Mesenchymal stem cell (in vitro differentiated cells and primary cell): ENCODE measurements at regions not wholly inside any gene's neighbourhood (a gene's known extent, or its start where the extent isn't known, plus 50 kb on each side); places are given as distances from the start of the nearest gene placed in this dataset.

Source experiments
- DNase-seq: peaks from one replicate; pipeline ENCODE4 v3.0.0-alpha.2; 2013
- H2AFZ ChIP-seq: one replicate; pipeline ENCODE4 v1.6.1; 2013; ENCODE audit warnings: low read depth, mild to moderate bottlenecking, control low read depth, inconsistent platforms, low read length, moderate library complexity
- H2AK5ac ChIP-seq: 2 replicates; pipeline ENCODE4 v1.6.1; 2013; ENCODE audit warnings: low read length, moderate library complexity, mild to moderate bottlenecking, inconsistent platforms; ENCODE audit not compliant: severe bottlenecking
- H2BK120ac ChIP-seq: one replicate; pipeline ENCODE4 v1.6.1; 2013; ENCODE audit warnings: low read depth, mild to moderate bottlenecking, inconsistent platforms, low read length, moderate library complexity
- H2BK12ac ChIP-seq, 2 experiments: one replicate each; pipeline ENCODE4 v1.6.1; 2013; ENCODE audit warnings: inconsistent platforms in 2 of 2, low read length in 2 of 2, mild to moderate bottlenecking in 2 of 2, moderate library complexity in 2 of 2, control low read depth in 1 of 2
- H2BK15ac ChIP-seq: one replicate; pipeline ENCODE4 v1.6.1; 2013; ENCODE audit warnings: mild to moderate bottlenecking, low read depth, inconsistent platforms; ENCODE audit not compliant: poor library complexity, severe bottlenecking
- H2BK5ac ChIP-seq: 2 replicates; pipeline ENCODE4 v1.6.1; 2013; ENCODE audit warnings: low read depth, mild to moderate bottlenecking, low read length, control low read depth, inconsistent platforms; ENCODE audit not compliant: poor library complexity, severe bottlenecking
- H3K14ac ChIP-seq, 2 experiments: one replicate each; pipeline ENCODE4 v1.6.1; 2013; ENCODE audit warnings: inconsistent platforms in 2 of 2, low read length in 2 of 2, control low read depth in 1 of 2, mild to moderate bottlenecking in 1 of 2, moderate library complexity in 1 of 2
- H3K18ac ChIP-seq, 2 experiments: one replicate each; pipeline ENCODE4 v1.6.1; 2013; ENCODE audit warnings: inconsistent platforms in 2 of 2, low read length in 2 of 2, control low read depth in 1 of 2, low read depth in 1 of 2, mild to moderate bottlenecking in 1 of 2
- H3K23ac ChIP-seq, 2 experiments: one replicate each; pipeline ENCODE4 v1.6.1; 2013; ENCODE audit warnings: inconsistent platforms in 2 of 2, low read length in 2 of 2, mild to moderate bottlenecking in 2 of 2, moderate library complexity in 2 of 2, control low read depth in 1 of 2
- H3K27ac ChIP-seq: 2 replicates; pipeline ENCODE4 v1.5.1; 2013; ENCODE audit warnings: mild to moderate bottlenecking, moderate library complexity, low read length, control low read depth, inconsistent platforms; ENCODE audit not compliant: poor library complexity, severe bottlenecking
- H3K27me3 ChIP-seq, 2 experiments: 2 replicates each; pipeline versions ENCODE4 v1.6.1 to v1.7.0; 2013; ENCODE audit warnings: low read length in 2 of 2, mild to moderate bottlenecking in 2 of 2, moderate library complexity in 2 of 2, control low read depth in 1 of 2, inconsistent platforms in 1 of 2; ENCODE audit not compliant: control insufficient read depth in 1 of 2, insufficient read depth in 1 of 2
- H3K36me3 ChIP-seq, 2 experiments: 2 replicates each; pipeline versions ENCODE4 v1.6.1 to v1.7.0; 2013; ENCODE audit warnings: low read length in 2 of 2, control low read depth in 1 of 2, inconsistent platforms in 1 of 2, low read depth in 1 of 2, mild to moderate bottlenecking in 1 of 2; ENCODE audit not compliant: insufficient read depth in 2 of 2, control insufficient read depth in 1 of 2
- H3K4ac ChIP-seq, 2 experiments: one replicate each; pipeline ENCODE4 v1.6.1; 2013; ENCODE audit warnings: inconsistent platforms in 2 of 2, low read length in 2 of 2, mild to moderate bottlenecking in 2 of 2, moderate library complexity in 2 of 2, control low read depth in 1 of 2, low read depth in 1 of 2
- H3K4me1 ChIP-seq: 2 replicates; pipeline ENCODE4 v1.6.1; 2013; ENCODE audit warnings: low read depth, low read length, control low read depth; ENCODE audit not compliant: control insufficient read depth, insufficient read depth
- H3K4me2 ChIP-seq: 2 replicates; pipeline ENCODE4 v1.6.1; 2013; ENCODE audit warnings: low read length, mild to moderate bottlenecking, inconsistent platforms; ENCODE audit not compliant: poor library complexity, severe bottlenecking
- H3K4me3 ChIP-seq, 2 experiments: 2 replicates each; pipeline versions ENCODE4 v1.5.1 to v1.7.0; 2013; ENCODE audit warnings: low read length in 2 of 2, mild to moderate bottlenecking in 2 of 2, control low read depth in 1 of 2, low read depth in 1 of 2; ENCODE audit not compliant: insufficient read depth in 1 of 2
- H3K79me1 ChIP-seq: replicated peaks from 2 replicates; pipeline ENCODE4 v1.6.1; 2013; ENCODE audit warnings: mild to moderate bottlenecking, control low read depth, low read length, inconsistent platforms; ENCODE audit not compliant: poor library complexity, severe bottlenecking
- H3K9ac ChIP-seq: 2 replicates; pipeline ENCODE4 v1.7.0; 2013; ENCODE audit warnings: mild to moderate bottlenecking, low read length, moderate library complexity
- H3K9me3 ChIP-seq: 2 replicates; pipeline ENCODE4 v1.7.0; 2013; ENCODE audit warnings: mild to moderate bottlenecking, low read length; ENCODE audit not compliant: control insufficient read depth
- H4K8ac ChIP-seq: one replicate; pipeline ENCODE4 v1.6.1; 2013; ENCODE audit warnings: inconsistent platforms, mild to moderate bottlenecking, low read length, moderate library complexity
- H4K91ac ChIP-seq: one replicate; pipeline ENCODE4 v1.6.1; 2013; ENCODE audit warnings: mild to moderate bottlenecking, low read length, inconsistent platforms
- WGBS: methylation state at CpG from one replicate; pipeline ENCODE4 v1.1.7; 2013; ENCODE audit warnings: mixed read lengths; 5-methylcytosine and 5-hydroxymethylcytosine counted together

GRCh38 chr13:99800951-99801350, 170.6 kb downstream of the ZIC5 start:
- Histone ChIP-seq H3K27ac (no peak overlapping the region), H4K91ac (no peak overlapping the region), H3K9me3 (no peaks in the 10 kb centered on the region), H3K36me3 (no peaks in the 10 kb centered on the region), H2AFZ (no peak overlapping the region), H3K4me2 (no peak overlapping the region), H2BK12ac (no peak overlapping the region), H3K27me3 (peaks cover 0 to 14% of the 10 kb centered on the region in 2 experiments), H4K8ac (no peak overlapping the region), H3K79me1 (no peaks in the 10 kb centered on the region), H3K4me1 (no peaks in the 10 kb centered on the region), H3K4me3 (no peak overlapping the region), H3K23ac (no peak overlapping the region), H2BK120ac (no peak overlapping the region), H3K4ac (no peak overlapping the region), H2BK5ac (no peak overlapping the region), H2AK5ac (no peak overlapping the region), H3K14ac (no peak overlapping the region), H3K9ac (no peak overlapping the region), H2BK15ac (no peak overlapping the region), H3K18ac (no peak overlapping the region)
- 20% methylated on average over 1 of the region's 4 CpGs for WGBS
- DNase-seq, result no peak

GRCh38 chr13:99800011-99800410, 171.6 kb downstream of the ZIC5 start:
- 88% methylated on average over 3 of the region's 3 CpGs for WGBS
- Histone ChIP-seq H4K8ac (no peak overlapping the region), H3K27me3 (peaks cover 0 to 14% of the 10 kb centered on the region in 2 experiments), H2BK5ac (no peak overlapping the region), H3K14ac (no peak overlapping the region), H2BK120ac (no peak overlapping the region), H3K36me3 (no peaks in the 10 kb centered on the region), H2BK12ac (no peak overlapping the region), H3K27ac (no peak overlapping the region), H3K4me2 (no peak overlapping the region), H3K4me3 (no peak overlapping the region), H3K23ac (no peak overlapping the region), H3K4me1 (no peaks in the 10 kb centered on the region), H2AFZ (no peak overlapping the region), H3K4ac (no peak overlapping the region), H4K91ac (no peak overlapping the region), H3K9me3 (no peaks in the 10 kb centered on the region), H2BK15ac (no peak overlapping the region), H3K9ac (no peak overlapping the region), H2AK5ac (no peak overlapping the region), H3K18ac (no peak overlapping the region), H3K79me1 (no peaks in the 10 kb centered on the region)
- DNase-seq, result no peak

GRCh38 chr13:99798756-99799155, 172.8 kb downstream of the ZIC5 start:
- 91% methylated on average over 3 of the region's 4 CpGs for WGBS
- Histone ChIP-seq H2BK15ac (no peak overlapping the region), H4K8ac (no peak overlapping the region), H2BK5ac (no peak overlapping the region), H3K36me3 (no peaks in the 10 kb centered on the region), H3K4me3 (no peak overlapping the region), H2AFZ (no peak overlapping the region), H3K9me3 (no peaks in the 10 kb centered on the region), H2BK120ac (no peak overlapping the region), H3K14ac (no peak overlapping the region), H3K18ac (no peak overlapping the region), H3K79me1 (no peaks in the 10 kb centered on the region), H2BK12ac (no peak overlapping the region), H3K9ac (no peak overlapping the region), H3K4me2 (no peak overlapping the region), H4K91ac (no peak overlapping the region), H3K27ac (no peak overlapping the region), H3K4ac (no peak overlapping the region), H2AK5ac (no peak overlapping the region), H3K4me1 (no peaks in the 10 kb centered on the region), H3K27me3 (peaks cover 0 to 9% of the 10 kb centered on the region in 2 experiments), H3K23ac (no peak overlapping the region)
- no peak for DNase-seq

DNA sequence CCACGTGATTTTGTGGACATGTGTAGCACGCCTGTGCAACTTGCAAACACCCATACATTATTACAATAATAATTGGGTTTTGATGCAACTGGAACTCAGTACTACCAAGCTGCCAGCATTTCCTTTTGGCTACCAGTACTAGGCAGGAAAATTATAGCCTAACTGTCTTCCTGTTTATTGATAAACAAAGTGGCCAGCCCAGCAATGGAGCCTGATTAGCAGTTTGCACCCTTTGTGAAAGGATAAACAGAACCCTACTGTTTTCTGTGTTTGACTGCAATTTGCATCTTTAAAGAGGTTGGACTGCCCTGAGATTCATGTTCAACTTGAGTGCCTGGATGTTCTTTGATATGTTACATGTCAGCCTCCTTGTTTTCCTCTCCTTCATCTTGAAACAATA, 173.9 kb downstream of the ZIC5 start:
- Histone ChIP-seq H3K4me1 (no peaks in the 10 kb centered on the region), H3K23ac (no peak overlapping the region), H2AFZ (no peak overlapping the region), H3K4me3 (no peak overlapping the region), H4K8ac (no peak overlapping the region), H3K9ac (no peak overlapping the region), H3K79me1 (no peaks in the 10 kb centered on the region), H2BK120ac (no peak overlapping the region), H3K14ac (no peak overlapping the region), H4K91ac (no peak overlapping the region), H2BK5ac (no peak overlapping the region), H2BK15ac (no peak overlapping the region), H3K36me3 (no peaks in the 10 kb centered on the region), H3K18ac (no peak overlapping the region), H3K27ac (no peak overlapping the region), H3K4ac (no peak overlapping the region), H3K27me3 (peaks cover 0 to 4% of the 10 kb centered on the region in 2 experiments), H3K9me3 (no peaks in the 10 kb centered on the region), H2AK5ac (no peak overlapping the region), H3K4me2 (no peak overlapping the region), H2BK12ac (no peak overlapping the region)
- 78% methylated on average over 2 of the region's 2 CpGs for WGBS
- DNase-seq, result no peak
